ENCODE measurements at regions not wholly inside any gene's neighbourhood (a gene's known extent, or its start where the extent isn't known, plus 50 kb on each side); places are given as distances from the start of the nearest gene placed in this dataset.

GRCh38 chr6:170173335-170173881 lies 117.5 kb downstream of the DLL1 start:
- H3K27me3 Mint-ChIP-seq (ENCODE audit: unreplicated experiment): peaks cover 19% of the 10 kb centered on the region
- no peaks in the 10 kb centered on the region for H3K4me1 Mint-ChIP-seq (ENCODE audit: low read depth, unreplicated experiment)
- peaks cover 6% of the 10 kb centered on the region for H3K9me3 Mint-ChIP-seq (ENCODE audit: low read depth, unreplicated experiment)
- H3K36me3 Mint-ChIP-seq (ENCODE audit: insufficient read depth, unreplicated experiment): peaks cover 19% of the 10 kb centered on the region
- no peak overlapping the region for H3K4me3 Mint-ChIP-seq (ENCODE audit: low read depth, unreplicated experiment)
- no TSS peak for BruUV-seq (replicated peaks)
- DNase-seq: no peak
- intact Hi-C loops (cut with micrococcal nuclease; ENCODE audit: unreplicated experiment): no loop called here
- CTCF ChIA-PET: no interaction called here
- H3K27ac Mint-ChIP-seq (ENCODE audit: unreplicated experiment): no peak overlapping the region
- no peak for TF ChIP-seq CTCF (IDR thresholded peaks at IDR 0.05; ENCODE audit: unreplicated experiment)

GRCh38 chr6:170172825-170173256 lies 118.0 kb downstream of the DLL1 start:
- no peak overlapping the region for H3K27ac Mint-ChIP-seq (ENCODE audit: unreplicated experiment)
- no peak for DNase-seq
- no peak for TF ChIP-seq CTCF (IDR thresholded peaks at IDR 0.05; ENCODE audit: unreplicated experiment)
- peaks cover 6% of the 10 kb centered on the region for H3K9me3 Mint-ChIP-seq (ENCODE audit: low read depth, unreplicated experiment)
- intact Hi-C loops (cut with micrococcal nuclease; ENCODE audit: unreplicated experiment): no loop called here
- no peaks in the 10 kb centered on the region for H3K4me1 Mint-ChIP-seq (ENCODE audit: low read depth, unreplicated experiment)
- no TSS peak for BruUV-seq (replicated peaks)
- CTCF ChIA-PET: no interaction called here
- no peak overlapping the region for H3K4me3 Mint-ChIP-seq (ENCODE audit: low read depth, unreplicated experiment)
- H3K36me3 Mint-ChIP-seq (ENCODE audit: insufficient read depth, unreplicated experiment): peaks cover 14% of the 10 kb centered on the region
- peaks cover 19% of the 10 kb centered on the region for H3K27me3 Mint-ChIP-seq (ENCODE audit: unreplicated experiment)

GRCh38 chr6:170172392-170172791 lies 118.5 kb downstream of the DLL1 start:
- H3K27me3 Mint-ChIP-seq (ENCODE audit: unreplicated experiment): peaks cover 19% of the 10 kb centered on the region
- no peak overlapping the region for H3K27ac Mint-ChIP-seq (ENCODE audit: unreplicated experiment)
- H3K4me1 Mint-ChIP-seq (ENCODE audit: low read depth, unreplicated experiment): no peaks in the 10 kb centered on the region
- BruUV-seq (replicated peaks): no TSS peak
- no peak overlapping the region for H3K4me3 Mint-ChIP-seq (ENCODE audit: low read depth, unreplicated experiment)
- CTCF ChIA-PET: no interaction called here
- H3K36me3 Mint-ChIP-seq (ENCODE audit: insufficient read depth, unreplicated experiment): peaks cover 12% of the 10 kb centered on the region
- no peak for DNase-seq
- no peak for TF ChIP-seq CTCF (IDR thresholded peaks at IDR 0.05; ENCODE audit: unreplicated experiment)
- peaks cover 6% of the 10 kb centered on the region for H3K9me3 Mint-ChIP-seq (ENCODE audit: low read depth, unreplicated experiment)
- intact Hi-C loops (cut with micrococcal nuclease; ENCODE audit: unreplicated experiment): no loop called here

GRCh38 chr6:170167657-170168159 lies 123.2 kb downstream of the DLL1 start:
- DNase-seq: no peak
- Mint-ChIP-seq H3K27me3 (ENCODE audit: unreplicated experiment) (peaks cover 39% of the 10 kb centered on the region), H3K36me3 (ENCODE audit: insufficient read depth, unreplicated experiment) (peaks cover 4% of the 10 kb centered on the region), H3K9me3 (ENCODE audit: low read depth, unreplicated experiment) (peaks cover 9% of the 10 kb centered on the region), H3K27ac (ENCODE audit: unreplicated experiment) (no peak overlapping the region), H3K4me3 (ENCODE audit: low read depth, unreplicated experiment) (no peak overlapping the region), H3K4me1 (ENCODE audit: low read depth, unreplicated experiment) (no peaks in the 10 kb centered on the region)
- no peak for TF ChIP-seq CTCF (IDR thresholded peaks at IDR 0.05; ENCODE audit: unreplicated experiment)
- CTCF ChIA-PET: no interaction called here
- intact Hi-C loops (cut with micrococcal nuclease; ENCODE audit: unreplicated experiment): no loop called here
- BruUV-seq (replicated peaks): no TSS peak
